NOMO-1 (cell line): ENCODE measurements at regions not wholly inside any gene's neighbourhood (a gene's known extent, or its start where the extent isn't known, plus 50 kb on each side); places are given as distances from the start of the nearest gene placed in this dataset.
"Not testable (repeated sequence)": the region's sequence is repeated elsewhere in the genome, so short reads cannot be mapped to it uniquely, and the experiment has no call there.

Source experiments
- DNase-seq, 2 experiments: peaks; one replicate each; lab custom pipeline; 2025; ENCODE audit not compliant: unreplicated experiment in 2 of 2; lab: John Stamatoyannopoulos, UW

GRCh38 chr4:128459547-128459946, 171.9 kb upstream of the PGRMC2 start:
- DNase-seq = no peak

GRCh38 chr4:128458816-128459215, 171.2 kb upstream of the PGRMC2 start:
- no peak for DNase-seq

DNA sequence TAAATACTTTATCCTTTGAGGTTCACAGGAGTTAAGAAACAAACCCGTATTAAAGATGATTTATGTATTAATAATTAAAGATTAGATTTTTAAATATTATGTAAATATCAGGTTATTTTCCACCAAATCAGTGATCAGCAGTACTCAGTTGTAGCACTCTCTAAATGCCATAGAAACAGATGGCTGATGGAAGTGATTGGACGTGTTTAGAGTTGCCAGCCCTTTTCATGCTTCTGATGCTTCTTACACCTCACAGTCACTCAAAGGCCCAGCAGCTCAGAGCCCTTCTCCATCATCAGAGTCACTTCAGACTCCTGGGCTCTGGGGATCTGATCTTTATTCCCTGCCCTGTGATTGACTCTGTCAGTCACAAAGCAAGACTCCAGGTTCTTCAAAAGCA, 170.1 kb upstream of the PGRMC2 start:
- DNase-seq = no peak

DNA sequence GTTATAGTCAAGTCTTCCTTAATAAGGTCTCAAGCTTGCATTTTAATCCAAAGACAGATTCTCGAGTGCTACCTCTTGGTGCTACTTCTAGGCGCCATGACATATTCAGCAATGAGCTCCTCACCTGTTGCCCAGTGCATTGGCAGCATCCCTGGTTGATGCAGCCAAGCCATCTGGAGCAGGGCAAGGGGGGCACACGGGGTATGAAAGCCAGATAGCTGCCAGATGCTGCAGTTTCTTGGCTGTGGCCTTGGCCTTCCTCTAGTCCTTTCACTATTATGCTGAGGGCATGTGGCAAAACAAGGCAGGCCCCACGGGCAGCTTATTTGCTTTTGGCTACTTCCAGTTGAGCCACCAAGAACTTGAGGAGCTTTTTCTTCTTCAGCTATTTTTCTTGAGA, 168.6 kb upstream of the PGRMC2 start:
- DNase-seq = no peak

- no peak for DNase-seq
These were observed 167.9 kb upstream of the PGRMC2 start for GRCh38 chr4:128455480-128455879.

DNA sequence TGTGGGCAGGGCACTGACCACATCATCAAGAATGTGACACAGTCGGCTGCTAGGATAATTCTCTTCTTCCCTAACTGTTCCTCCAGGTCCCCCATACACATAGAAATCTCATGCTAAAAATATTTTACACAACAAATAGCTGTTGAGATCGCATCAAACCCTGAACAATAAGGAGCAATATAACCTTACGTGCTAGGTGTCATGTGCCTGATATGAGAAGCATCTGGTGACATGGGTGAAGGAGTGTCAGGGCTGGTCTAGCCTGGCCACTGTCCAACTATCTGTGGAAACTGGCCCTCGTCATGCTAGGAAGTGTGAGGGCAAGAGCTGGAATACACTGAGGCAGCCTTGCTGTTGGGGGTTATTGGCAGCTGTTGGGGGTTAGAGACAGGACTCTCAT, 167.3 kb upstream of the PGRMC2 start:
- no peak for DNase-seq

GRCh38 chr4:128454281-128454871, 166.8 kb upstream of the PGRMC2 start:
- peak; percentile 86 to 92 for DNase-seq

DNA sequence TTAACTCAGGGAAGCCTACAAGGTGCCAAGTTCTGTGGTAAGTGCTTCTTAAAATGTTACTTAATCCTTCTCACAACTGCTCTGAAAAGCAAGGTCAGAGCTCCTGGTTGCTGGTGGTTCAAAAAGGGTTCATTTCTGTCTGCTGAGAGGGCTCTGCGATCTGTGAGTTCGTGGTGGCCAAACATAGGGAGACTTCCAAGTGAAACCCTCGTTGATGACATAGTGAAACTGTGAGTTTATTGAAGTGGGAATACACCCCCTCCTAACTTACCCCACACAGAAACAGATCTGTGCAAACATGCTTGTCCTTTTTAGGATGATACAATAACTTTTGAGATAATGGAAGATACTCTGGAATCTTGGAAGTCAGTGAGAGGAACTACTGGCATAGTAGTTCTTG, 164.8 kb upstream of the PGRMC2 start:
- no peak for DNase-seq

GRCh38 chr4:128451270-128451905, 163.8 kb upstream of the PGRMC2 start:
- DNase-seq = no peak

- DNase-seq = peak in 1 of 2 experiments; percentile 22
These were observed 162.9 kb upstream of the PGRMC2 start for GRCh38 chr4:128450326-128451120.

- DNase-seq = no peak
These were observed 161.6 kb upstream of the PGRMC2 start for GRCh38 chr4:128449251-128449650.

DNA sequence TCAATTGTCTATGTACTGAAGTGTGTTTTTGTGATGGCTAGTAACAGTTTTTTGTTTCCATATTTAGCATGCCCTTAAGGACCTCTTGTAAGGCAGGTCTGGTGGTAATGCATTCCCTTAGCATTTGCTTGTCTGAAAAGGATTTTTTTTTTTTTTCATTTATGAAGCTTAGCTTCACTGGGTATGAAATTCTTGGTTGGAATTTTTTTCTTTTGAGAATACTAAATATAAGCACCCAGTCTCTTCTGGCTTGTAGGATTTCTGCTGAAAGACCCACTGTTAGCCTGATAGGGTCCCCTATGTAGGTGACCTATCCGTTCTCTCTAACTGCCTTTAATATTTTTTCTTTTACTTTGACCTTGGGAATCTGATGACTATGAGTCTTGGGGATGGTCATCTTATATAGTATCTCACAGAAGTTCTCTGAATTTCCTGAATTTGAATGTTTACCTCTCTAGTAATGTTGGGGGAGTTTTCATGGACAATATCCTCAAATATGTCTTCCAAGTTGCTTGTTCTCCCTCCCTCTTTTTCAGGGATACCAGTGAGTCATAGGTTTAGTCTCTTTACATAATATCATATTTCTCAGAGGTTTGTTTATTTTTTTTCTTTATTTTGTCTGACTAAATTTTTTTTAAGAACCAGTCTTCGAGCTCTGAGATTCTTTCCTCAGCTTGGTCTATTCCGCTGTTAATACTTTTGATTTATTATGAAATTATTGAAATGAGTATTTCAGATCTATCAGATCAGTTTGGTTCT, 157.1 kb upstream of the PGRMC2 start:
- no peak for DNase-seq

- no peak for DNase-seq
These were observed 153.3 kb upstream of the PGRMC2 start for GRCh38 chr4:128440923-128441322.

GRCh38 chr4:128437023-128437422, 149.4 kb upstream of the PGRMC2 start:
- DNase-seq = not testable (repeated sequence)

- not testable (repeated sequence) for DNase-seq
These were observed 141.5 kb upstream of the PGRMC2 start for GRCh38 chr4:128429023-128429613.

DNA sequence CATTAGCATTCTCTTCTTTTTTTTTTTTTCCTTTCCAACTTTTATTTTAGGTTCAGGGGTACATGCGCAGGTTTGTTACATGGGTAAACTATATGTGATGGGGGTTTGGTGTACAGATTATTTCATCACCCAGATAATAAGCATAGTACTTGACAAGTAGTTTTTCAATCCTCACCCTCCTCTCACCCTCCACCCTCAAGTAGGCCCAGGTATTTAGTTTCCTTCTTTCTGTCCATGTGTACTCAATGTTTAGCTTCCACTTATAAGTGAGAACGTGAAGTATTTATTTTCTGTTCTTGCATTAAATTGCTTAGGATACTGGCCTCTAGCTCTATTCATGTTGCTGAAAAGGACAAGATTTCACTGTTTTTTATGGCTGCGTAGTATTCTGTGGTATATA, 140.8 kb upstream of the PGRMC2 start:
- DNase-seq = no peak

DNA sequence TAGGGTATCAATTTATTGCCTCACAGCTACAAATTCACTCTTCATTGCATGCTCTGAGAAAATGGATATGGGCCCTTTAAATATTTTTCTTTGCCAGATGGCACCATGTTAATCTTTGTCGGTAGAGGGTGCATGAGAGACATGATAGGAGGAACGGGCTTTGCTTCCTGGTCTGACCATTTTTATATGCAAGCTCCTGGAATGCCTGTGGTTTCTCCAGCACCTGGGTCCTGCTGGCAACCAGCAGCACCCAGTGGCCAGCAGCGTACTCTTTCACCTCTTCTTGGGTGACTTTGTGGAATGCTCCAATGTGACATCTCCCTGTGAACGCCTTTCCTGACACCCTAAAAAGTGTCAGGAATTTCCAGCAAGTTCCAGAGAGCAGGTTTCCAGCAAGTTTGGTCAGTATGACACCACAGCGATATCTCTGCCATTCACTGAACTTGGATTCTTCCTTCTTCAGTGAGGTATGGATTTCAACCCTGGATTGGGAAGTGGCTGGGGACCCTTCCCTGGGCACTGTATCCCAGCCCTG, 140.3 kb upstream of the PGRMC2 start:
- peak; percentile 55 to 61 for DNase-seq

GRCh38 chr4:128424527-128425497, 137.2 kb upstream of the PGRMC2 start:
- DNase-seq = peak in 1 of 2 experiments; percentile 37

- not testable (repeated sequence) for DNase-seq
These were observed 134.7 kb upstream of the PGRMC2 start for GRCh38 chr4:128422296-128422695.
